OCI-LY7 (cell line): ENCODE measurements at regions not wholly inside any gene's neighbourhood (a gene's known extent, or its start where the extent isn't known, plus 50 kb on each side); places are given as distances from the start of the nearest gene placed in this dataset.

Source experiments
- BruUV-seq: library from RNA; stranded (reverse); fragments of 400-500 nt; replicated peaks from 2 replicates; lab custom pipeline; 2021; lab: Mats Ljungman, UMichigan
- CTCF ChIA-PET: fragments of 300-600 bp; sonication (Branson Sonifier 250); formaldehyde crosslinking; loops from one replicate; lab custom pipeline; 2022; ENCODE audit warnings: antibody characterized with exemption; ENCODE audit not compliant: unreplicated experiment; lab: Charles Lee
- POLR2A ChIA-PET: fragments of 300-600 bp; sonication (Branson Sonifier 250); formaldehyde crosslinking; loops from one replicate; lab custom pipeline; 2022; ENCODE audit warnings: antibody characterized with exemption; lab: Charles Lee
- DNase-seq: peaks from one replicate; pipeline ENCODE4 v3.0.0-alpha.2; 2015; ENCODE audit warnings: low spot score
- H2AFZ ChIP-seq: fragments of 200-600 bp; sonication (generic), shearing (Covaris generic); 2 replicates; pipeline ENCODE4 v1.6.1; 2014; ENCODE audit warnings: mild to moderate bottlenecking, antibody characterized with exemption, low read length, moderate library complexity
- H3K27ac ChIP-seq: fragments of 200-600 bp; sonication (generic); 2 replicates; pipeline ENCODE4 v1.5.1; 2014; ENCODE audit warnings: mixed run types, low read depth, mild to moderate bottlenecking, moderate library complexity, low read length, inconsistent platforms; ENCODE audit not compliant: poor library complexity, severe bottlenecking
- H3K36me3 ChIP-seq: fragments of 200-600 bp; sonication (generic); 2 replicates; pipeline ENCODE4 v1.6.1; 2014; ENCODE audit warnings: mild to moderate bottlenecking, antibody characterized with exemption, low read length, moderate library complexity, mixed read lengths; ENCODE audit not compliant: insufficient read depth
- H3K4me1 ChIP-seq: fragments of 200-600 bp; sonication (generic); 2 replicates; pipeline ENCODE4 v1.5.1; 2014; ENCODE audit warnings: mild to moderate bottlenecking, low read length; ENCODE audit not compliant: insufficient read depth, poor library complexity, severe bottlenecking
- H3K4me2 ChIP-seq: fragments of 200-600 bp; sonication (generic); 2 replicates; pipeline ENCODE4 v1.6.1; 2014; ENCODE audit warnings: mild to moderate bottlenecking, low read length
- H3K4me3 ChIP-seq: fragments of 200-600 bp; sonication (generic); 2 replicates; pipeline ENCODE4 v1.5.1; 2014; ENCODE audit warnings: mild to moderate bottlenecking, low read depth, low read length; ENCODE audit not compliant: poor library complexity, severe bottlenecking
- H3K79me2 ChIP-seq: fragments of 200-600 bp; sonication (generic); 2 replicates; pipeline ENCODE4 v1.6.1; 2016; ENCODE audit warnings: low read depth, mild to moderate bottlenecking, low read length, moderate library complexity, mixed read lengths; ENCODE audit not compliant: insufficient read depth
- H3K9me2 ChIP-seq: fragments of 200-600 bp; sonication (generic); 2 replicates; pipeline ENCODE4 v1.6.1; 2016; ENCODE audit warnings: mild to moderate bottlenecking, low read length, mixed read lengths; ENCODE audit not compliant: insufficient read depth
- H3K9me3 ChIP-seq: fragments of 200-600 bp; sonication (generic); 2 replicates; pipeline ENCODE4 v1.6.1; 2014; ENCODE audit warnings: mild to moderate bottlenecking, mixed run types, low read length, mixed read lengths
- H4K20me1 ChIP-seq: fragments of 200-600 bp; sonication (generic); 2 replicates; pipeline ENCODE4 v1.6.1; 2014; ENCODE audit warnings: mild to moderate bottlenecking, antibody characterized with exemption, low read length, moderate library complexity, mixed read lengths; ENCODE audit not compliant: insufficient read depth
- EZH2phosphoT487 ChIP-seq: fragments of 200-600 bp; sonication (generic); IDR thresholded peaks from 2 replicates; pipeline ENCODE4 v1.6.1; 2018; ENCODE audit warnings: low read depth, borderline replicate concordance, mild to moderate bottlenecking, mixed run types, antibody characterized with exemption, low read length, moderate library complexity, mixed read lengths
- intact Hi-C: fragments of 100-400 bp; cut with micrococcal nuclease; formaldehyde crosslinking; loops from one replicate; pipeline ENCODE4 v1.10.0; 2022; ENCODE audit not compliant: unreplicated experiment
- TF ChIP-seq, protein P1 (sequence below): fragments of 200-600 bp; sonication (generic); conservative IDR thresholded peaks from 2 replicates; pipeline ENCODE4 v1.5.1; 2014; ENCODE audit warnings: mild to moderate bottlenecking, antibody characterized with exemption, low read length, moderate library complexity, mixed read lengths

DNA sequence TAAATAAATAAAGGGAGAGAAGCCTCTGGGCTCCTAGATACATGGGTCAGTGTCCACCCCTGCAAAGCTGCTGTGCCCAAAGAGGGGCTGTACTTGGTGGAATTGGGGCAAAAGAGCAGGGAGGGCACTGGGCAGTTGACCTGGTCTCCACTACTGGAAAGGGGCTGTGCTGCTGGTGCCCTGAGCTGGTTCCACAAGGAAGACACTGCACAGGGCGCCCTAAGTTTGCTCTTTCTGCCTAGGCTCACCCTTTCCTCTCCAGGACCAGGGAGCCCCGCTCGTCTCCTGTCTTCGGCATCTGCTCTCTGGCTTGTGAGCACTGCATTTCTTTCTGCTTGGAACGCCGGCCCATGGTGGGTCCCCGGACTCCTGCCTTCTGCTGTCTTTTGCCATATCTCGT lies 161.9 kb downstream of the SEC14L1 start:
- TF ChIP-seq, protein P1, sequence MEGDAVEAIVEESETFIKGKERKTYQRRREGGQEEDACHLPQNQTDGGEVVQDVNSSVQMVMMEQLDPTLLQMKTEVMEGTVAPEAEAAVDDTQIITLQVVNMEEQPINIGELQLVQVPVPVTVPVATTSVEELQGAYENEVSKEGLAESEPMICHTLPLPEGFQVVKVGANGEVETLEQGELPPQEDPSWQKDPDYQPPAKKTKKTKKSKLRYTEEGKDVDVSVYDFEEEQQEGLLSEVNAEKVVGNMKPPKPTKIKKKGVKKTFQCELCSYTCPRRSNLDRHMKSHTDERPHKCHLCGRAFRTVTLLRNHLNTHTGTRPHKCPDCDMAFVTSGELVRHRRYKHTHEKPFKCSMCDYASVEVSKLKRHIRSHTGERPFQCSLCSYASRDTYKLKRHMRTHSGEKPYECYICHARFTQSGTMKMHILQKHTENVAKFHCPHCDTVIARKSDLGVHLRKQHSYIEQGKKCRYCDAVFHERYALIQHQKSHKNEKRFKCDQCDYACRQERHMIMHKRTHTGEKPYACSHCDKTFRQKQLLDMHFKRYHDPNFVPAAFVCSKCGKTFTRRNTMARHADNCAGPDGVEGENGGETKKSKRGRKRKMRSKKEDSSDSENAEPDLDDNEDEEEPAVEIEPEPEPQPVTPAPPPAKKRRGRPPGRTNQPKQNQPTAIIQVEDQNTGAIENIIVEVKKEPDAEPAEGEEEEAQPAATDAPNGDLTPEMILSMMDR, result no peak
- TF ChIP-seq EZH2phosphoT487, result no peak
- Histone ChIP-seq H4K20me1 (no peaks in the 10 kb centered on the region), H3K9me2 (no peaks in the 10 kb centered on the region), H2AFZ (no peak overlapping the region), H3K4me3 (no peak overlapping the region), H3K9me3 (no peaks in the 10 kb centered on the region), H3K4me2 (no peak overlapping the region), H3K79me2 (no peaks in the 10 kb centered on the region), H3K36me3 (no peaks in the 10 kb centered on the region), H3K27ac (no peak overlapping the region), H3K4me1 (no peaks in the 10 kb centered on the region)
- no TSS peak for BruUV-seq
- DNase-seq, result no peak
- CTCF ChIA-PET, result no interaction called here
- intact Hi-C loops, result no loop called here
- POLR2A ChIA-PET, result no interaction called here

DNA sequence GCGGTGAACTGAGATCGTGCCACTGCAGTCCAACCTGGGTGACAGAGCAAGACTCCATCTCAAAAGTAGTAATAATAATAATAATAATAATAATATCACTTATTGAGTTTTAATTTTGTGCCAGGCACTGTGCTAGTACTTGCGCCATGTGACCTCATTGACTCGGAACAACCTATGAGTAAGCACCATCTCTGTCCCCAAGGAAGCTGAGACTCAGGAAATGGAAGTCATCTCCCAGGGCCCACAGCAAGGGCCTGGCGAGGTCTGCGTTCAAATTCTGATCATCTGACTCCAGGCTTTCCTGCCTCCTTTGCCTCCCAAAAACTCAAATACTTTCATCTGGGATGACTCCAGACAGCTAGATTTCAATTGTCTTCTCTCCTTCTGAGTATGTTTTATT lies 162.9 kb downstream of the SEC14L1 start:
- Histone ChIP-seq H3K36me3 (no peaks in the 10 kb centered on the region), H3K9me2 (no peaks in the 10 kb centered on the region), H3K27ac (no peak overlapping the region), H3K79me2 (no peaks in the 10 kb centered on the region), H3K9me3 (no peaks in the 10 kb centered on the region), H2AFZ (no peak overlapping the region), H3K4me1 (no peaks in the 10 kb centered on the region), H4K20me1 (no peaks in the 10 kb centered on the region), H3K4me3 (no peak overlapping the region), H3K4me2 (no peak overlapping the region)
- POLR2A ChIA-PET, result no interaction called here
- no TSS peak for BruUV-seq
- TF ChIP-seq, protein P1, result no peak
- no peak for TF ChIP-seq EZH2phosphoT487
- DNase-seq, result no peak
- CTCF ChIA-PET, result no interaction called here
- intact Hi-C loops, result no loop called here

DNA sequence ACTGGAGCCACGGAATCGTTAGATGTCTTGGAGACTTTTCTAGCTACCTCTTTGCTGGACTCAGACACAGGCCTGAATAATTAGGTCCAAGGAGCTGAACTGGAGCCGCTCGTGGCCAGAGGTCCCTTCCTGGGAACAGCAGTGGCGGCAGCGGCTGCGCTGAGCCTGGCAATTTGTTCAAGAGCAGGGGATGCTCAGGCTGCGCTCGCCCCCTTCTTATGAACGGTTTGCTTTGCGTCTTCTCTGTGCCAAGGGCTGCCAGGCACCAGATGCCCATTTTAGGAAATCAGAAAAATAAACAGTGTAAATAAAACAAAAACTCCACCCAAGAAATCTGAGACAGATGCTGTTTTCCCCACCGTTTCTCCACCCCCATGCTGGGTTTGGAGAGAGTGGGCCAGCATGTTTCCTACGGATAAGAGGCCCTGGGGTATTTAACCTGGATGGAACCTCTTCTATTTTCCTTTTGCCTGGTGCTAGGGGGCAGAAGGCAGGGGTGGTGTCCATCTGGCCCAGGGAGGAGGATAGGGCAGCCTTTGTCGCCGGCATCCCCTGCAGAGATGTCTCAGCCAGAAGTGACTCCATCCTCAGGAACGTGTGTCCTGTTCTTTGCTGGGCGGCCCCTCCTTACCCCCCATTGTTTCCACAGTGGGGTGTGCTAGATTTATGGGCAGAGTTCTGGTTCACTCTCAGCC lies 163.4 kb downstream of the SEC14L1 start:
- TF ChIP-seq, protein P1, result no peak
- no peak for TF ChIP-seq EZH2phosphoT487
- H3K36me3 ChIP-seq, result no peaks in the 10 kb centered on the region
- no peaks in the 10 kb centered on the region for H3K4me1 ChIP-seq
- H3K27ac ChIP-seq, result no peak overlapping the region
- H3K4me3 ChIP-seq, result no peak overlapping the region
- CTCF ChIA-PET, result no interaction called here
- POLR2A ChIA-PET, result no interaction called here
- no peak overlapping the region for H3K4me2 ChIP-seq
- BruUV-seq, result no TSS peak
- no peaks in the 10 kb centered on the region for H3K9me3 ChIP-seq
- no peaks in the 10 kb centered on the region for H4K20me1 ChIP-seq
- DNase-seq, result no peak
- no peaks in the 10 kb centered on the region for H3K79me2 ChIP-seq
- no peaks in the 10 kb centered on the region for H3K9me2 ChIP-seq
- no peak overlapping the region for H2AFZ ChIP-seq
- intact Hi-C loops, result no loop called here
